HG03175 (cell line): ENCODE measurements at regions not wholly inside any gene's neighbourhood (a gene's known extent, or its start where the extent isn't known, plus 50 kb on each side); places are given as distances from the start of the nearest gene placed in this dataset.
"Not testable (repeated sequence)": the region's sequence is repeated elsewhere in the genome, so short reads cannot be mapped to it uniquely, and the experiment has no call there.

Experiments
- ATAC-seq: cut with Tn5 transposase; IDR thresholded peaks from one replicate; pipeline ENCODE4 v1.9.1; 2021; ENCODE audit warnings: mild to moderate bottlenecking, moderate library complexity; ENCODE audit not compliant: unreplicated experiment

- ATAC-seq, result no peak
These were observed 220.8 kb downstream of the MID1IP1 start for GRCh38 chrX:39022106-39022505.

GRCh38 chrX:39029221-39029620 lies 228.0 kb downstream of the MID1IP1 start:
- no peak for ATAC-seq

- ATAC-seq, result no peak
These were observed 229.4 kb downstream of the MID1IP1 start for GRCh38 chrX:39030636-39031035.

- no peak for ATAC-seq
These were observed 238.6 kb downstream of the MID1IP1 start for GRCh38 chrX:39039890-39040289.

- no peak for ATAC-seq
These were observed 242.7 kb downstream of the MID1IP1 start for GRCh38 chrX:39043838-39044550.

- no peak for ATAC-seq
These were observed 245.9 kb downstream of the MID1IP1 start for GRCh38 chrX:39047174-39047573.

DNA sequence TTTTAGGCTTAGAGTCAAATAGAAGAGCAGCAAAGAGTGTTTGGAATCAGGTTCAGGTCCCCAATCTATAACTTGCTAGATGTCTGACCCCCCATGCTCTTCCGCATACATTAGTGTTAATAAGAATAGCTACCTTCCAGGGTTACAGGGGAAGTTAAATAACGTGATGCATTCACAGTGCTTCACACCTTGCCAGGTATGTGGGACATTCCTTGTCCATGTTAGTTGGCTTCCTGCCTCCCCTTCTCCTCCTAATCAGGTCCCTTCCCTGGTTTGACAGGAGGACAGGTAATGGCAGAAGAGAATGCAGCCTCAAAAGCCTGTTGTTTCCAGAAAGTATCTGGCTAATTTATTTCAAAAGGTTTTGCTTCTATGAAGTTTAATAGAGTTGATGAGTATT lies 248.7 kb downstream of the MID1IP1 start:
- no peak for ATAC-seq

DNA sequence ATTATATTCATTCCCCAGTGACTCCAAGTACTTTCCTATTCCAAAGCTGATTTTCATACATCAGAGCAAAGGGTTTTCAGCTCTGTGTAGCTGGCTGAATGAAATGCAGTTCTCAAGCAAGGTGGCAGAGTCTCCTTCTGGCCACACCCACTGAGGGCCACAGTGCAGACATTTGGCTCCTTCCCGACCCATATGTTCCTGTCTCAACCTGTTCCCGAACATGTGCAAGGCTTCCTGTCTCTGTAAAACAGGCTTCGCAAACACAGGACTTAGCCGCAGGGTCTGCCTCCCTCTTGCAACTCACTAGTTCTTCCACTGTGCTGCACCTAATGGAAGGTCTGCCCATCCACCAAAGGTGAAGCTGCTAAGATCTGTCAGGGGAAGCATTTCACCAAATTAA lies 249.2 kb downstream of the MID1IP1 start:
- no peak for ATAC-seq

- no peak for ATAC-seq
These were observed 251.5 kb downstream of the MID1IP1 start for GRCh38 chrX:39052751-39053150.

- no peak for ATAC-seq
These were observed 257.5 kb downstream of the MID1IP1 start for GRCh38 chrX:39058724-39059123.

DNA sequence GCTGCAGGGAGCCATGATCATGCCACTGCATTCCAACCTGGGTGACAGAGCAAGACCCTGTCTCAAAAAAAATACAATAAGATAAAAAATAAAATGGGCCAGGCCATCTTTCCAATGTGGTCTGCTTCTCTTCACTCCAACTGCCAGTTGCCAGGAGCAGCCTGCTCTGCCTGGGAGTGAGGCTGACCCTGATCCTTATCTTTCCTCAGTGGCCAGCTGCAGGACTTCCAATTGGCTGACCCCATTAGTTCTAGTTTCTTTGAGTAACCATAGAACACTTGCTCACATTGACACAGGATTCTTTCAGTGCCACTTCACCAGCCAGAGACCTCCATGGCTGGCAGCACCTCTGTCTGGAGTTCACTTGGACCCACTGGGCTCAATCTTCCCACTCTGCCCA lies 258.6 kb downstream of the MID1IP1 start:
- ATAC-seq, result no peak

- ATAC-seq, result no peak
These were observed 261.8 kb downstream of the MID1IP1 start for GRCh38 chrX:39063037-39063436.

DNA sequence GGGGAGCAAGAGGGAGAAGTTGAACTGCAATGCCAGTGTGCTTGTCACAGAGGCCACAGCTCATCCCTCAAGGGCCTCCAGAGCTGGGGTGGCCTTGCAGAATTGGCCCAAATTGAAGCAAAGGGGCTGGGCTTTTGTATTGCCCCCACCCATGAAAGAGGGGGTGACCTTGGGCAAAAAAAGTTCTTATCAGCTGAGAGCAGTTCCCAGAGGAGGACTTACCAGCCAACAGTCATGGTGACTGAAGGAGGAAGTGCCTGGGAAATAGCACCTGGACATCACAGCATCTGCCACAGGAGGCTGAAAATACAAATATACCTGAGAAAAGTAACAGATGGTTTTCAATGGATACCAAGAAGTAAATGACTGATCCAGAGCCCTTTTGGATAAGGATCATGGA lies 262.4 kb downstream of the MID1IP1 start:
- no peak for ATAC-seq

DNA sequence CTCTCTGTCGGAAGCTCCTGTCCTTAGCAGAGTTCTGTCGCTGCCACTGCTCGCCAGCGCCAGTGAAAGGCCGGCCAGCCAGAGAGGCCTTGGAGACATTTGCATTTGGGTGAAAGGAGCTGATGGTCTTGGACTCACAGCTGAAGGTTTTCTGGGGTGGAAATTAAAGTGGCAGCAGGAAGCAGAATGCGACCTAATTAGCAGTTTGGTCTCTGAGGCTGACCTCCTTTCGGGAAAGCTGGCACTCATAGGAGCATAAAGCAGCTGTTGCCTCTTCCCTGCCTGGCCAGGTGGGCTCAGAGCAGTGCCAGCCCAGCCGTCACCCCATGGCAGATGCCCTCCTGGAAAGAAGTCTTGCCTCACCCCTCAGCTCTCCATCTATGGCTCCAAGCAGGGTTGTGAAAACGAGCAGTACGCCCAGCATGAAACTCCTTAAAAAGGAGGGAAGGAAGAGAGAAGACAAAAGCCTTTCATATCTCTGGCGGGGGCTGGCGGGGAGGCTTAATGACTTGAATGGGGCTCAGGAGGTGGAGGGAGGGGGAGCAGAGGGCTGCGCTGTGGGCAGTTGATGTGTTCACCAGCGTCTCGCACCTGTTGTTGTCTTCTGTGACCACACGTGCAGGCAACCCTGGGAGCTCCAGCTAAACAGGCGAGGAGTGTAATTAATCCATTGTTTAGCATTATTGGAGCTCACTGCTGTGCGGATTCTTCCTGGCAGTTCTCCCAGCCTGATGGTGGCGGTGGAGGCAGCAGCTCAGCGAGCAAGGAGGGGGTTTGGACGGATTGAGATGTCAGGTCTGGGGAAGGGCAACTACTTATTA lies 264.0 kb downstream of the MID1IP1 start:
- ATAC-seq, result no peak

GRCh38 chrX:39067866-39068265 lies 266.6 kb downstream of the MID1IP1 start:
- no peak for ATAC-seq

DNA sequence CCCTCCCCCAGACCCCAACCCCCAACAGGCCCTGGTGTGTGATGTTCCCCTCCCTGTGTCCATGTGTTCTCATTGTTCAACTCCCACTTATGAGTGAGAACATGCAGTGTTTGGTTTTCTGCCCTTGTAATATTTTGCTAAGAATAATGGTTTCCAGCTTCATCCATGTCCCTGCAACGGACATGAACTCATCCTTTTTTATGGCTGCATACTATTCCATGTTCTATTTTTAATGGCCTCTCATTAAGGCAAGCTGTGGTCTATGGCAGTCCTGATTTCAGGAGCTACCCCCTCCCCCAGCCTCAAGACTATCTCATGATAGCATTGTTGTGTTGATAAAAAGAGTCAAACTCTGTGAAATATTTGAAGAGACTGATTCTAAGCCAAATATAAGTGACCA lies 267.4 kb downstream of the MID1IP1 start:
- not testable (repeated sequence) for ATAC-seq

DNA sequence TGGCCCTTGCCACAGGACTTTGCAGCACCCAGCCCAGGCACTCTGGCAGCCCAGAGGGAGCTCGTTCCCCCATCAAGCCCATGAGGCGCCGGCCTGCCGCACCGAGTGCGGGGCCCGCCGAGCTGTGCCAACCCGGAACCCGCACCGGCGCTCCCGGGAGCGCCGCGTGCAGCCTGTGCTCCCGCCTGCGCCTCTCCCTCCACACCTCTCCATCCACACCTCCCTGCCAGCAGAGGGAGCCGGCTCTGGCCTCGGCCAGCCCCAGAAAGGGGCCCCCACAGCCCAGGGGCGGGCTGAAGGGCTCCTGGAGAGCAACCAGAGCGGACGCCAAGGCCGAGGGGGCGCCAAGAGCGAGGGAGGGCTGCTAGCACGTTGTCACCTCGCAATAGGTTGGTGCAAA lies 268.8 kb downstream of the MID1IP1 start:
- ATAC-seq, result no peak

DNA sequence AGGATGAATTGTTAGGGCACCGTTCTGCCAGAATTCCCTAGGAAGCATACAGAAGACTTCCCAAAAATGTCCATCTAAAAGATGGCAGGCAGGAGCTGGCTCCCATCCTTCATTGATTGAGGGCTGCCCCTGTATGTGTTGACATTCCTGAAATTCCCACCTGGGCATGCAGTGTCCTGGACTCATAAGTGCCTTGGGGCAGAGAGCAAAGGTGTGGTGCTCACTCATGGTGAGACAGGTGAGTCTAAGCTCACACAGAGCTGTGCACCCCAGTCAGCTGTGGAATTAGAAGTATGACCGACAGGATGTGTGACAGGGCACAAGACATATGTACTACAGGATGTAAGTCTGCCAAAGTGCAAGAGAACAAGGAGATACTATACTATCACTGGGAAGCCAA lies 271.9 kb downstream of the MID1IP1 start:
- ATAC-seq, result no peak

DNA sequence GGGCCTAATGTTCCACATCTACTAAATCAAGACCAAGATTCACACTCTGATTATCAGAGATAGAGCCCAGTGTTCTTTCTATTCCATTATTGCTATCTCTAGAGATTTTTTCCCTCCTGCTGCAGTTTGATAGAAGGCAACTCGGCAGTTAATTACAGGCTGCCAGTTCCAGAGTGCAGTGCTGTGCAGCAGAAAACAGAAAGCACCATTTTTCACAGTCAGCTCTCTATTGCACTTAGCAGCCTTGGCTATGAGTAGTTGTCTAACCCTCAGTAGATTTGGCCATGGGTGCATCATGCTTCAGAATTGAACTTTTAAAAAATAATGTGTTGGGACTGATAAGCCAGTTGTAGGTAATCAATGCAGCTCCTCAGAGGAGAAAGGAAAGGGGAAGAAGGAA lies 295.3 kb downstream of the MID1IP1 start:
- ATAC-seq, result no peak

- no peak for ATAC-seq
These were observed 303.5 kb downstream of the MID1IP1 start for GRCh38 chrX:39104745-39105144.

DNA sequence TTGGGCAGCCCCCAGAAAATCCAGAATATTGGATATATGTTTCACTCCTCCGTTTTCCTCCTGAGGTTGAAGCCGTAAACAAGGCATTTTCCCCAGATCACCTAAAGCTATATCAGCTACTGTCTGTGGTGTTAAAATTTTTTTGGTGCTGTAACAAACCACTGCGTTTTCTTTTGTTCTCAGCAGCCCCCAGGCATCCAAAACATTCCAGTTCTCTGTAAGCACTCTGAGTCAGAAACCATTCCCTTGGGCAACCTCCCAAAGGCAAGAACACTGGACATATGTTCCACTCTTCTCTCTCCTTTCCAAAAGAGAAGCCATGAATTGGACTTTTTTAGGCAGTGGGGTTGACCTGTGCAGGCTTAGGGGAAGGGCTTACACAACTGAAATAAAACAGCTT lies 310.9 kb downstream of the MID1IP1 start:
- no peak for ATAC-seq

- ATAC-seq, result no peak
These were observed 313.9 kb downstream of the MID1IP1 start for GRCh38 chrX:39115166-39115565.
